ENCODE measurements at regions not wholly inside any gene's neighbourhood (a gene's known extent, or its start where the extent isn't known, plus 50 kb on each side); places are given as distances from the start of the nearest gene placed in this dataset.

DNA sequence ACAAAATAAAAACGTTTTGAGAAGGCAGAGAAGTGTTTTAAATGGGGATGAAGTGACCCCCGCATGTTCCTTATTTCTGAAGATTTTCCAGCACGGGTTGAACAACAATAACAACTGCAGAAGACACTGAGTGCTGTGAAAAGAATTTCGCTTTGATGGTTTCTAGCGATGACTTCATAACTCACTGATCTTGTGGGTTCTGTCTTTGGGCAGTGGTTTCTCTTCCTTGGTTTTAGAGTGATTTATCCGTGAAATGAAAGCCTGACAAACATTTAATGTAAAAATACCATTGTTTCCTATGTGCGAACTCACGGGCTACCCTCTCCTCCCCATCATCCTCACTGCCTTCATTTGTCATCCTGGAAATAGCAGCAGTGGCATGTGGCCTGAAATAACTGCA lies 793.9 kb downstream of the QKI start:
- no peak for TF ChIP-seq POLR2AphosphoS5 (IDR thresholded peaks at IDR 0.05; ENCODE audit: borderline replicate concordance, low read depth, low read length)
- no peak for TF ChIP-seq EZH2 (IDR thresholded peaks at IDR 0.05)
